ENCODE measurements at regions not wholly inside any gene's neighbourhood (a gene's known extent, or its start where the extent isn't known, plus 50 kb on each side); places are given as distances from the start of the nearest gene placed in this dataset.

- TF ChIP-seq CTCF (IDR thresholded peaks at IDR 0.05): no peak
- TF ChIP-seq EZH2phosphoT487 (IDR thresholded peaks at IDR 0.05): no peak
Measured at GRCh38 chr2:34892766-34893165, 1293.7 kb upstream of the FAM98A start.

Data from neural progenitor cell (in vitro differentiated cells).